NCI-H2171 treated with DMSO at 0.1 percent for 48 hours (cell line): ENCODE measurements at regions not wholly inside any gene's neighbourhood (a gene's known extent, or its start where the extent isn't known, plus 50 kb on each side); places are given as distances from the start of the nearest gene placed in this dataset.
"Not testable (repeated sequence)": the region's sequence is repeated elsewhere in the genome, so short reads cannot be mapped to it uniquely, and the experiment has no call there.

Experiments
- DNase-seq: peaks from one replicate; lab custom pipeline; 2025; lab: John Stamatoyannopoulos, UW

GRCh38 chr6:150767571-150768018 lies 97.9 kb upstream of the MTHFD1L start:
- no peak for DNase-seq

GRCh38 chr6:150770637-150771036 lies 94.9 kb upstream of the MTHFD1L start:
- DNase-seq, result no peak

- no peak for DNase-seq
Observed at GRCh38 chr6:150773969-150774368, 91.5 kb upstream of the MTHFD1L start.

- DNase-seq, result no peak
Observed at GRCh38 chr6:150775415-150776203, 89.9 kb upstream of the MTHFD1L start.

- DNase-seq, result no peak
Observed at GRCh38 chr6:150777736-150778135, 87.8 kb upstream of the MTHFD1L start.

GRCh38 chr6:150783813-150784212 lies 81.7 kb upstream of the MTHFD1L start:
- DNase-seq, result no peak

- no peak for DNase-seq
Observed at GRCh38 chr6:150787429-150787828, 78.1 kb upstream of the MTHFD1L start.

GRCh38 chr6:150788089-150788488 lies 77.4 kb upstream of the MTHFD1L start:
- peak; percentile 27 for DNase-seq

GRCh38 chr6:150789906-150790305 lies 75.6 kb upstream of the MTHFD1L start:
- DNase-seq, result not testable (repeated sequence)

- no peak for DNase-seq
Observed at GRCh38 chr6:150791717-150792116, 73.8 kb upstream of the MTHFD1L start.

GRCh38 chr6:150797949-150798348 lies 67.6 kb upstream of the MTHFD1L start:
- DNase-seq, result no peak

GRCh38 chr6:150799276-150799805 lies 66.2 kb upstream of the MTHFD1L start:
- DNase-seq, result no peak

- no peak for DNase-seq
Observed at GRCh38 chr6:150800674-150801314, 64.7 kb upstream of the MTHFD1L start.

- no peak for DNase-seq
Observed at GRCh38 chr6:150806790-150807189, 58.7 kb upstream of the MTHFD1L start.

- no peak for DNase-seq
Observed at GRCh38 chr6:150813319-150813992, 52.0 kb upstream of the MTHFD1L start.

- no peak for DNase-seq
Observed at GRCh38 chr6:150813993-150814359, 51.5 kb upstream of the MTHFD1L start.
